Glutamatergic neuron (in vitro differentiated cells): ENCODE measurements at regions not wholly inside any gene's neighbourhood (a gene's known extent, or its start where the extent isn't known, plus 50 kb on each side); places are given as distances from the start of the nearest gene placed in this dataset.
"Not testable (repeated sequence)": the region's sequence is repeated elsewhere in the genome, so short reads cannot be mapped to it uniquely, and the experiment has no call there.

ENCODE experiments used
- DNase-seq: peaks from one replicate; pipeline ENCODE4 v3.0.0; 2022
- H3K27ac Mint-ChIP-seq: one replicate; pipeline ENCODE4 v1.8.0; 2020; ENCODE audit warnings: mild to moderate bottlenecking, mixed read lengths, inconsistent platforms; ENCODE audit not compliant: unreplicated experiment
- H3K27me3 Mint-ChIP-seq: one replicate; pipeline ENCODE4 v1.8.0; 2020; ENCODE audit warnings: mild to moderate bottlenecking, moderate library complexity, mixed read lengths, inconsistent platforms; ENCODE audit not compliant: unreplicated experiment
- H3K36me3 Mint-ChIP-seq: one replicate; pipeline ENCODE4 v1.8.0; 2020; ENCODE audit warnings: mild to moderate bottlenecking, mixed read lengths, inconsistent platforms; ENCODE audit not compliant: unreplicated experiment
- H3K4me1 Mint-ChIP-seq: one replicate; pipeline ENCODE4 v1.8.0; 2020; ENCODE audit warnings: mild to moderate bottlenecking, low read depth, mixed read lengths, inconsistent platforms; ENCODE audit not compliant: unreplicated experiment
- H3K4me3 Mint-ChIP-seq: one replicate; pipeline ENCODE4 v1.8.0; 2020; ENCODE audit warnings: mild to moderate bottlenecking, mixed read lengths, inconsistent platforms; ENCODE audit not compliant: unreplicated experiment
- H3K9me3 Mint-ChIP-seq: one replicate; pipeline ENCODE4 v1.8.0; 2020; ENCODE audit warnings: mild to moderate bottlenecking, moderate library complexity, mixed read lengths, inconsistent platforms; ENCODE audit not compliant: unreplicated experiment
- TF ChIP-seq, protein P1 (sequence below): fragments of 200-600 bp; sonication (generic); IDR thresholded peaks from one replicate; pipeline ENCODE4 v1.5.0; 2021; ENCODE audit not compliant: partially characterized antibody, unreplicated experiment

DNA sequence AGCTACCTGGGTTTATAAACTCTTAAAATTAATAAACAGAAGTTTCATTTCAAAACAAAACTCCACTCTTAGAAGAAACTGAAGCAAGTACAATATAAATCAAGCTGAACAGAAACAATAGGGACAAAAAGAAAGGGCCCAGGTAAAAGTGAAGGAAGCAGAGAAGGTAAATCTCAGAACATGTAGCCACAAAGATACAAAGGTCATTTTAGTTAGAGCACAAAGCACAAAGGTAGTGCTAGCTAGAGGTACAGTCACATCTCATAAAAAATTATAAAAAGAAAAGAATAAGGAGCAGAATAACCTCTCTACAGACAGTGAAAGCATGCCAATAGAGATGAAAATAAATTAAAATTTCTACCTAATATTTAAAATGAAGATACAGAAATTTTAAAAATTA lies 90.4 kb upstream of the C5orf63 start:
- no peak overlapping the region for H3K27ac Mint-ChIP-seq
- no peaks in the 10 kb centered on the region for H3K36me3 Mint-ChIP-seq
- peaks cover 2% of the 10 kb centered on the region for H3K27me3 Mint-ChIP-seq
- H3K9me3 Mint-ChIP-seq = peaks cover 3% of the 10 kb centered on the region
- TF ChIP-seq, protein P1, sequence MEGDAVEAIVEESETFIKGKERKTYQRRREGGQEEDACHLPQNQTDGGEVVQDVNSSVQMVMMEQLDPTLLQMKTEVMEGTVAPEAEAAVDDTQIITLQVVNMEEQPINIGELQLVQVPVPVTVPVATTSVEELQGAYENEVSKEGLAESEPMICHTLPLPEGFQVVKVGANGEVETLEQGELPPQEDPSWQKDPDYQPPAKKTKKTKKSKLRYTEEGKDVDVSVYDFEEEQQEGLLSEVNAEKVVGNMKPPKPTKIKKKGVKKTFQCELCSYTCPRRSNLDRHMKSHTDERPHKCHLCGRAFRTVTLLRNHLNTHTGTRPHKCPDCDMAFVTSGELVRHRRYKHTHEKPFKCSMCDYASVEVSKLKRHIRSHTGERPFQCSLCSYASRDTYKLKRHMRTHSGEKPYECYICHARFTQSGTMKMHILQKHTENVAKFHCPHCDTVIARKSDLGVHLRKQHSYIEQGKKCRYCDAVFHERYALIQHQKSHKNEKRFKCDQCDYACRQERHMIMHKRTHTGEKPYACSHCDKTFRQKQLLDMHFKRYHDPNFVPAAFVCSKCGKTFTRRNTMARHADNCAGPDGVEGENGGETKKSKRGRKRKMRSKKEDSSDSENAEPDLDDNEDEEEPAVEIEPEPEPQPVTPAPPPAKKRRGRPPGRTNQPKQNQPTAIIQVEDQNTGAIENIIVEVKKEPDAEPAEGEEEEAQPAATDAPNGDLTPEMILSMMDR = no peak
- H3K4me3 Mint-ChIP-seq = no peak overlapping the region
- no peaks in the 10 kb centered on the region for H3K4me1 Mint-ChIP-seq
- DNase-seq = no peak

DNA sequence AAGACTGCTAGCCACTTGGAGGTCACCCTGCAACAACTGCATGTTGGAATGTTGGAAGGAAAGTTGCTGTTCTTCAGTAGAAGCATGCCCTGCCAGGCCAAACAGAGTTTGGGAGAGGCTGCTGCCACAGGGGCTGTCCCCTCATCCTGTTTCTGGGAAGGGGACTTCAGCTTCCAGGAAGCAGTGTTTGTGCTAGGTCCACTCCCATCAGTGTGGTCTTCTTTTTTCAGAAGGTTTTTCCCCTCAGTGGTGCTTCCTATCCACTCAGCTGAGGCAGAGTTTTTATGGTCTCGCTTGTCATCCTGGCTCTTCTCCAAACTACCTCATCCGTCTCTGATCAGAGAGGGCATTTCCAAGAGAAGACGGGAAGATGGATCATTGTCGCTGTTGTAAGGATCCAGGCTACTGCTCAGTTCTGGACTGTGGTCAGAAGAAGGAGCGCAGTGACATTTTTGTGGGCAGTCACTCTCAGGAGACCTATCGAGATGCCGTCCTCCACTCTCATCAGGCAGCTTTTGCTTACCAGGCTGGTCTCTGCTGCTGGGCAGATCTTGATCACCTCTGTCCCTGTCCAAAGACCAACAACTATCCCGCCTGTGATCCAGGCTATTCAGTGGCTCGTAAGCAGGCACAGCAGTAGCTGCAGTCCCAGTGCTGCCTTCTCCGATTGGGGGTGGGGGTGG lies 97.8 kb upstream of the C5orf63 start:
- Mint-ChIP-seq H3K27ac (no peak overlapping the region), H3K27me3 (peaks cover 3% of the 10 kb centered on the region), H3K9me3 (peaks cover 4% of the 10 kb centered on the region), H3K4me3 (no peak overlapping the region), H3K4me1 (no peaks in the 10 kb centered on the region), H3K36me3 (peaks cover 9% of the 10 kb centered on the region)
- DNase-seq = no peak
- TF ChIP-seq, protein P1 = no peak

DNA sequence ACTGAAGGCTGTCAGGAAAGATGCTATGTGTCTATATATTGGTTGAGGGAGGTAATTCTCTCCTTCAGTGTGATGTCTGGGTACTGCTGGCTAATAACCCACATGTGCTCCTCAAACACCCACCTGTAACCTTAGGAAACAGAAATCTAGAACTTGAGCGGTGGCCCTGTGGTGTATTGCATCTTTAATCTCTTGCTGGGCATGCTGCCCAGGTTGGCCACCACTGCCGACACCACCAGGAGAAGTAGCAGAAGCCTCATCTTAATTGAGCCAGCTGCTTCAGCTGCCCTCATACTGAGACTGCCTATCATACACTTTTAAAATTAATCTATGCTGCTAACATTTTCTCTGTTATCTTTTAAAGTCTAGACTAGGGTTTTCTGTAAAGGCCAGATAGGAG lies 103.5 kb upstream of the C5orf63 start:
- H3K4me3 Mint-ChIP-seq = no peak overlapping the region
- peaks cover 4% of the 10 kb centered on the region for H3K9me3 Mint-ChIP-seq
- TF ChIP-seq, protein P1 = no peak
- H3K27me3 Mint-ChIP-seq = no peaks in the 10 kb centered on the region
- no peak for DNase-seq
- H3K27ac Mint-ChIP-seq = no peak overlapping the region
- H3K4me1 Mint-ChIP-seq = no peaks in the 10 kb centered on the region
- peaks cover 9% of the 10 kb centered on the region for H3K36me3 Mint-ChIP-seq

DNA sequence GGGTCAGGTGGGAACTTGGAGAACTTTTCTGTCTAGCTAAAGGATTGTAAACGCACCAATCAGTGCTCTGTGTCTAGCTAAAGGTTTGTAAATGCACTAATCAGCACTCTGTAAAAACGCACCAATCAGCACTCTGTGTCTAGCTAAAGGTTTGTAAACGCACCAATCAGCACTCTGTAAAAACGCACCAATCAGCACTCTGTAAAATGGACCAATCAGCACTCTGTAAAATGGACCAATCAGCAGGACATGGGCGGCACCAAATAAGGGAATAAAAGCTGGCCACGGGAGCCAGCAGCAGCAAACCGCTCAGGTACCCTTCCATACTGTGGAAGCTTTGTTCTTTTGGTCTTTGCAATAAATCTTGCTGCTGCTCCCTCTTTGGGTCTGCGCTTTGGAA lies 108.0 kb upstream of the MEGF10 start:
- H3K4me3 Mint-ChIP-seq, H3K36me3 Mint-ChIP-seq: not testable (repeated sequence)

DNA sequence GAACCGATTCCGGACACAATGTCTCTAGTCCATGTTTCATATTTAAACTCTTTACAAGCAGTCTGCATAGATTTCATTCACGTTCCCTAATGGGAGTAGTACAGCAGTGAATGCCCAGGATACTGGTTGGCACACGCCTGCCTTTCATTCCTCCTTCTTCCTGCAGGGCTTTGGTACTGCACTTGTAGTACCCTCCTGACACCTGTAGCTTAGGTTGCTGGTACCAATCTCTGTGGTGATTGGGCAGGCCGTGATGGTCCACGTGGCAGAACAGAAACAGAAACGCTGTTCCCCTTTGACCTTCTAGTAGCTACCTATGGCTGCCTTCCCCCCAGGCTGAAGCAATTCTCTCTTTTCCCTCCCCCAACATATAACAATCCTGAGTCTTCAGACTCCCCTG lies 107.3 kb upstream of the MEGF10 start:
- TF ChIP-seq, protein P1 = no peak
- Mint-ChIP-seq H3K4me1 (peaks cover 2% of the 10 kb centered on the region), H3K36me3 (no peaks in the 10 kb centered on the region), H3K27ac (no peak overlapping the region), H3K27me3 (no peaks in the 10 kb centered on the region), H3K4me3 (no peak overlapping the region), H3K9me3 (no peaks in the 10 kb centered on the region)
- no peak for DNase-seq

More for the DNA sequence above, 108.0 kb upstream of the MEGF10 start:
- H3K4me1 Mint-ChIP-seq, H3K9me3 Mint-ChIP-seq, H3K27ac Mint-ChIP-seq, DNase-seq, H3K27me3 Mint-ChIP-seq: not testable (repeated sequence)

DNA sequence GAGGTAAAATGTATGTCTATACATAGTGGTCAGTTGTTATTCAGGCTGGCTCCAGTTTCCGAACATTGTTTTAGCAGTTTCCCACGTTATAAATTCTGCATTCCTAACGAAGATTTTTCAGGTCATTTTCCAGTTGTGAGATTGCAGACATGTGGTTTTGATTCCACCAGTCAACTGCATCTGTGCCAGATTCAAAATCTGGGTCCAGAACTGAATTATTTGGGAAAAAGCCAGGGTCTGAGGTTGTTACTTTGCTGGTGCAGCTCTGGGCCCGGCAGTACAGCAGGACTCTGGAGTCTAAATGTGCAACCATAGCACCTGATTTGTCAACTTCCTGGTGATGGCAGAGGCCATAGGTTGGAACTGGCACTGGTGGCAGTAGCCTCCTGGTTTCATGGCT lies 105.7 kb upstream of the MEGF10 start:
- TF ChIP-seq, protein P1 = no peak
- Mint-ChIP-seq H3K27me3 (no peaks in the 10 kb centered on the region), H3K9me3 (no peaks in the 10 kb centered on the region), H3K36me3 (no peaks in the 10 kb centered on the region), H3K27ac (no peak overlapping the region), H3K4me1 (peaks cover 2% of the 10 kb centered on the region), H3K4me3 (no peak overlapping the region)
- DNase-seq = no peak
